Kasumi-1 (cell line): ENCODE measurements at regions not wholly inside any gene's neighbourhood (a gene's known extent, or its start where the extent isn't known, plus 50 kb on each side); places are given as distances from the start of the nearest gene placed in this dataset.
"Not testable (repeated sequence)": the region's sequence is repeated elsewhere in the genome, so short reads cannot be mapped to it uniquely, and the experiment has no call there.

Experiments used
- DNase-seq, 2 experiments: peaks; one replicate each; lab custom pipeline; 2025; lab: John Stamatoyannopoulos, UW

DNA sequence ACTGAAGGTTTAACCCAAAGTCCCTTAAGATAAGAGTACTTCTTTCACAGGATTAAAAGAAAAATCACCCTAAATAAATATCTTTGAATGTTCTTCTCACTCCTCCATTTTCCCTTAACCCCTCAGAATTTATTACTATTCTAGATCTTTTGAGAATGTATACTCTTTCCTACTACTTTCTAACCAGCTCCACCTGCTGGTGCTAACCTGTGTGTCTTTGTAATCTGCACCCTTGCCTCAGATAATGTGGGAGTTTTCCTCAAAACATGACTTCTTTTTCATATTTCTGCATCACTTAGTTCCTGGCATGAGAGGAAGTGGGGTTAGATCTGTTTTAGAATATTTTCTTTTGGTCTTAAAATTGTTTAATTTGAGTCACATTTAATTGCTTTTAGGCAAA, 394.2 kb downstream of the BMP2 start:
- peak in 1 of 2 experiments; percentile 4 for DNase-seq

DNA sequence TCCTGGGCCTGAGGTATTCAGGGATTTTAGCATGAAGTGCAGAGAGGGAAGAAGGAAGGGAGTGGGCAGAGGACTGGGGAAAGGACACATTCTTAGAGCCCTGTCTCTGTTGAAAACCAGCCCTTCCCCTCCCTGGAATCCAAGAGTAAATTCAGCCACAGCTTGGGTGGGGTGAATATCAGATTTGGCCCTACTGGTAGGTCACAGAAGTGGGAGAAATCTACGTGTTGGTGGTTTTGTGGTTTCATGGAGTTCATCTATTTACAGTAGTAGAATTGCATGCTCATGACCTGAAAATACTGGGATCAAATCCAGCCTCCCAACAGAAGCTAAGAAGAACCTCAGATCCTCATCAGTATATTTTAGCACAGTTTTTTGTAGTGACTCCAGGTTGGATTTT, 404.4 kb downstream of the BMP2 start:
- no peak for DNase-seq

DNA sequence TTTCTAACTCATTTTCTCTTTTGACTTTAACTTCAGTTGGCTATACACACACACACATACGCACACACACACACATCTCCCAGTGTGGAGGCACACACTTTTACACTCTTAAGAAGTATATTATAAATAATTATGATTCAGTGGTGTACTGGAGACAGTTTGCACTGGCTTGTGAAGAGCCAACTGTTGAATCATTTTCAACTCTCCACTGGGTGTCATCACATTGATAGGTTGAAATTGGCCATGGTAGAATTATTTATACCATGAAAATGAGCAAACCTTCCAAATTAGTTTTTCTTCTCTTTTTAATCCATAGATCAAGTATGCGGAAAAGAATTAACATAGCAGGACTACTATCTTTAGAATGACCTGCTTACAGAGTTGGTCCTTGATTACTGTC, 407.1 kb downstream of the BMP2 start:
- no peak for DNase-seq

DNA sequence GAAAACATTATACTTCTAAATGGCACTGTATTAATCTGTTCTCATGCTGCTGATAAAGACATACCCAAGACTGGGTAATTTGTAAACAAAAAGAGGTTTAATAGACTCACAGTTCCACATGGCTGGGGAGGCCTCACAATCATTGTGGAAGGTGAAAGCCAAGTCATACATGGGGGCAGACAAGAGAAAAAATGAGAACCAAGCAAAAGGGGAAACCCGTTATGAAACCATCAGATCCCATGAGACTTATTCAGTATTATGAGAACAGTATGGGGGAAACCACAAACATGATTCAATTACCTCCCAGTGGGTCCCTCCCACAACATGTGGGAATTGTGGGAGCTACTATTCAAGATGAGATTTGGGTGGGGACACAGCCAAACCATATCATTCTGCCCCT, 408.3 kb downstream of the BMP2 start:
- DNase-seq: not testable (repeated sequence)

DNA sequence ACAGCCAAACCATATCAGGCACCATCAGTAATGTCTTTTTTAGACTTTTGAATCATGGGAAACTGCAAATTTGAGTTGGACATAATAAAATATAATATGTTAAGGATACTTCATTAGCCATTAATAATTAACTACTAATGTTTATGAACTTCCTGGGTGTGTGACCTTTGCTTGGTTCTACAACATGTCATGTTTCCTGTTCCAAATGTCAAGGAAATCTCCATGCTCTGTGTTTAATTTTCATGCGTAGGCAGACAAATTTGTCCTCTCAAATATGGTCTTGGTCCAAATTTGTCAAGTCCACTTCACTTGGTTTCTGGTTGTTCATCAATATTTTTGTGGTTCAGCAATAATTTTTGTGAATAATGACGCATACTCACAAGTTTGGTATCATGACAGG, 410.5 kb downstream of the BMP2 start:
- no peak for DNase-seq

DNA sequence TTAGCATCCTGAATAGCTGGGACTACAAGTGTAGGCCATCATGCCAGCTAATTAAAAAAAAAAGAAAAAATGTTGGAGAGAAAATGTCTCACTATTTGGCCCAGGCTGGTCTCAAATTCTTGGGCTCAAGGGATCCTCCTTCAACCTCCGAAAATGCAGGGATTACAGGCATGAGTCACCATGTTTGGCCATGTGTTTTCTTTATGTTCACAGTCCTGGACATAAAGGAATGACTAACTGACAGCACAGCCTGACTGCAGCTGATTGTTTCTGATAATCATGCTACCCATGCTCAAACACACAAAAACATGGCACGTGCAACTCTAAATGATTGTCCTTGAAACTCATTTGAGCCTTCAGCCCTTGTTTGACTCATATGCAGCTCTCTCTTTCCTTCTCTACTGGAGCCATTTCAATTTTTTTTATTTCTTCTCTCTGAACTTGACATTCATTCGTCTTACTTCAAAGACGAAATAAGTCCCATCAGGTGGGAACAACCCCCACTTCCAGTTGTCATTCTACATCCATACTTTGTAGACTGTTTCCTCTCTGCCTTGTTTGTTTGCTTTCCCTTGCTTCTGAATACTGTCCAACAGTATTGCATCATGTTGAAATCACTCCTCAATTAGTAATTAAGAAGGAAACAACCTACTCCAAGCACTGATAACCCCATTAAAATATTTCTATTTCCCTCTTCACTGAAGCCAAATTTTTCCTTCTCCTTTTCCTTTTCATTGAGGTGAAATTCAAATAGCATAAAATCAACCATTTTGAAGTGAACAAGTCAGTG, 413.0 kb downstream of the BMP2 start:
- DNase-seq: no peak

DNA sequence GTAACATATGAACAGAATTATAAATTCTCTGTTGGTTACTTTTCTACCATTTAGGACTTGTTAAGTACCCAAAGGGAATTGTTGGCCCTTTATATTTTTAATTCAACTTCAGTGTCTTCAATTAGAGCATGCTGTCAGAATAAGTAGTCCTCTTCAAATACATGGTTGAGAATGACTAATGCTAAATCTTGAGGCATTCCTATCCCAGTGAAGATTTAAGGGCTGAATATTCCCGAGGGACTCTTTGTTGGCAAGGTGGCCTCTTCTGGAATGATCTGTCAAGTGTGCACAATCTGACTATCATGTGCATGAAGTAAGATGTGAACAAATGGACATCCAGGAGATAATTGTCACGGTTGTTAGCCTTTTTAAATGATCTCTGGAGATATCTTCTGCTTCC, 421.7 kb downstream of the BMP2 start:
- no peak for DNase-seq

DNA sequence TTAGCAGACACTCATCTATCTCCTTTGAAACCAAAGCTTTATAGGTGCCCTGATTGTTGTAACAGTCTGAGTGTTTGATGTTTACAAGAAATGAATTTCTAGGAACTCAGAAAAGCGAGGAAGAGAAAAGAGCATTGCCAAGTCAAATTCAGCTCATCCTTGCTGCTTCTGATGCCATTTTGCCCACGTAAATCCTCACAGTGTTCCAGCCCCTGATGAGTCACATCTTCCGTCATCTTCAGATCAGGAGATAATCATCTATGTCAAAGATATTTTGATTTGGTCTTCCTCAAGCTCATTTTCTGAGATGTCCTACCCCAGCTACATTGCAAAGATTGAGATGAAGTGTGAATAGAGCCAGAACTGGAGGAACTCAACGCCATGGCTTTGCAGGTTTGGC, 426.2 kb downstream of the BMP2 start:
- no peak for DNase-seq

DNA sequence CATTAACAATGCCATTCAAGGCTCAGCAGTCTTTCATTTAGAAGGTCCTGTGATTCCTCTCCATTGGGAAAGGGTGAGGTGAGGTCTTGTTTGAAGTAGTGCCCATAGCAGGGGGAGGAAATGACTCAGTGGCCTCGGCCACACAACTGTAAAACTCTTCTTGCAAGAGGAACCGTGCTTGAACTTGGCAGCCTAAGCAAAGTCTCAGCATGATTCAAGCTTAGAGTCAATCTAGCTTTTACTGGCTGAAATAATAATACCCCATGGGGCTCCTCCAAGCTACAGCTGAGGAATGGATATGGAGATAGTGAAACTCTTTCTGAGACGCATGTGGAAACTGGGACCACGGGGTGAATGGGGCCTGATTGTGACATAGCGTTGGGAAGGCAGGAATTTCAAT, 428.2 kb downstream of the BMP2 start:
- DNase-seq: no peak

DNA sequence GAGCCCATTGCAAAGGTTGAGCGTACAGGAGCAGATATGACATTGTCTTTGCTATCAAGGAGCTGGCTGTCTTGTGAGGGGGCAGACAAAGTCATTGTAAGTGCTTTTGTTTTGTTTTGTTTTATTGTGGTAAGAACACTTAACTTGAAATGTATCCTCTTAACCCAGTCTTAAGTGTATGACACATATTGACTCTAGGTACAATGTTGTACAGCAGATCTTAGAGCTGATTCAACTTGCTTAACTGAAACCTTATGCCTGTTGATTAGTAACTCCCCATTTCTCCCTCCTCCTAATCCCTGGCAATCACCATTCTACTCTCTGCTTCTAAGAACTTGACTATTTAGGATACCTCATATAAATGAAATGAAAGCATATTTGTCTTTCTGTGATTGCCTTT, 429.0 kb downstream of the BMP2 start:
- DNase-seq: no peak

DNA sequence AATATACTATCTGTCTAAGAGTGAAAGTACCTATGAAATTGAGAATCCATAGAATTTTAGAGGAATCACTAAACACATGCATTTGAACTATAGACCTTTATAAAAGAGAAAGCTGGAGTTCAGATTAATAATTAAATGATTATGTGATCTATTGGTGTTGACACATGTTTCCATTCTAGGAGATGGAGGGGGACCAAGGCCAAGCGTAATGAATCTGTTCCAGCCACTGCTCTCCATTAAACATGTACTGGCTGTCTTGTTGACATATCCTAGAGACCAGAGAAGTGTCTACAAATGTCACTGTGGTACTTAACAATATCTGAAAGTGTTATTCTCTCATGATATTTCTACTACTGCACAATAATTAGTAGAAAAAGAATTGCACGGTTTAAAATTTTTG, 432.4 kb downstream of the BMP2 start:
- DNase-seq: no peak

DNA sequence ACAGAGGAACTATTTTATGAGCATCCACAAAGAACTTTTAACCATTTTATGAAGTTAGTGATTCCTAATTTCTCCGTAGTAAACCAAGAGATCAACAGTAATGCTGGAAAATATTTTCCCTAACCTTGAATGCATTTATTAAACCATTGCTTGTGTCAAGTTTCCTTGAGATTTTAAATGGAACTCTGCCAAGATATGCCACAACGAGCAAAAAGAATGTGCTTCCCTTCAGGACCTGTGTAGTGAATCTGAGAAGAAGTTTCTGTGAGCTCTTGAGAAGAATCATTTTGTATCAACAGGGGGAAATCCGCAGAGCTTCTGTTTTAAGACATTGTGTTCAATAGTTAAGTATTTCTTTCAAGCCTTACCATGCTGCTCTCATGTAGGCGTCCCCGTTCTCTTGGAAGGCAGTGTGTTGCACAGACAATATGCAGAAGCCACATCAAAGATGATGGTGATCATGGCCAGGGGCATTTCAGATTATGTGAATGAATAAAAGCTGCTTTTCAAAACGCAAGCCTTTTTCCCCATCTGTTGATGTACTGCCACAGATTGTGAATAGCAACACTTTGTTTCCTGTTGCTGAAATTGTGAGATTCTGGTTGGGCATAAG, 439.8 kb downstream of the BMP2 start:
- no peak for DNase-seq

DNA sequence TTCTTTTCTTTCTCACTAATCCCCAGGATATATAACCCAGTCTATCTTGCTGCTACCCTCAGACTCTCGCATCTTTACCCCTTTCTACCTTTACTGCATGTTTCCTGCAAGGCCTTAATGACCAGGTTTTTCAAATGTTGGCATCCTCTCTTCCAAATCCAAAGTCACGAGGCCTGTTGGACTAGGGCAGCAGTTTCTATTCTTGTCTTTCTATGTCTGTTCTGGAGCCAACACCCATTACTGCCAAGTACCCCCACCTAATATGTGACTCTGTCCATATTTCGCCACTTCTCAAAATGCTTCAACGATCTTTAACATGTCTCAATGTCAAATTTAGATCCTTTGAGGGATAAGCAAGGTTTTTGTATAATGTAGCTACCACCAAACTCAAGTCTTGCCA, 443.4 kb downstream of the BMP2 start:
- DNase-seq: no peak

DNA sequence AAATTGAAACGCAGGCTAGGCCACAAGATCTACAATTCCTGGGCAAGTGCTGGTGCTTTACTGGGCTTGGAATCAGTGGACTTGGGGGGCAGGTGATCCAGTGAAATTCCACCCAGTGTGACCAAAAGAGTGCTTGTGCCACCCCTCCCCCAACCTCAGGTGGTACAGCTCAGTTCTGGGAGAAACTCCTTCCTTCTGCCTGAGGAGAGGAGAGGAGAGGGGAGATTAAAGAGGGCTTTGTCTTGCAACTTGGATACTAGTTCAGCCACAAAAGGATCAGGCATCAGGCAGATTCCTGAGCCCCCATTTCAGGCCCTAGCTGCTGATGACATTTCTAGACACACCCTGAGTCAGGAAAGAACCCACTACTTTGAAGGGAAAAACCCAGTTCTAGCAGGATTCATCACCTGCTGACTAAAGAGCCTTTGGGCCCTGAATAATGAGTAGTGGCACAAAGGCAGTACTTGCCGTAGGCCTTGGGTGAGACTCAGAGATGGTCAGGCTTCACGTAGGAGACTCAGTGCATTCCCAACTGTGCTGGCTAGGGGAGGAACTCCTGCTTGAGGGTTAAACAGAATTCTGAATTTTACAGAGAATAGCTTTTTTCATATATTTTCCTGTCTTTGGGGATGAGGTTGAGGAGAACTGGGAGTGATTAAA, 446.7 kb downstream of the BMP2 start:
- no peak for DNase-seq

DNA sequence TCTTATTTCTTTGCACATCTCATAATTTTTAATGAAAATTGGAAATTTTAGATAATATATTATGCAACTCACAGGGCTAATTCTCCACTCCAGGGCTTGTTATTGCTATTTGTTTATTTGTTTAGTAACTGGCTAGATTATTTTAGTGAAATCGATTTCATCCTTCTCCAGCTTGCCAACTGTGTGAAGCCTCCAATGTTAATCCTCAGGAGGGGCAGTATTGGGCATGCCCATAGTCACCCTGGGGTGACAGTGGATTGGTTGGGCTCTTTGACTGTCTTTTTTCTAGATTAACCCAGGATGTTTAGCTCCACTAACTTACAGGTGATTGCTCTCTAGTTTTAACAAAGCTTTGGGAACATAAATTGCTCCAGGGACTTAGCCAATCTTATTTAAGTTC, 450.1 kb downstream of the BMP2 start:
- DNase-seq: no peak

DNA sequence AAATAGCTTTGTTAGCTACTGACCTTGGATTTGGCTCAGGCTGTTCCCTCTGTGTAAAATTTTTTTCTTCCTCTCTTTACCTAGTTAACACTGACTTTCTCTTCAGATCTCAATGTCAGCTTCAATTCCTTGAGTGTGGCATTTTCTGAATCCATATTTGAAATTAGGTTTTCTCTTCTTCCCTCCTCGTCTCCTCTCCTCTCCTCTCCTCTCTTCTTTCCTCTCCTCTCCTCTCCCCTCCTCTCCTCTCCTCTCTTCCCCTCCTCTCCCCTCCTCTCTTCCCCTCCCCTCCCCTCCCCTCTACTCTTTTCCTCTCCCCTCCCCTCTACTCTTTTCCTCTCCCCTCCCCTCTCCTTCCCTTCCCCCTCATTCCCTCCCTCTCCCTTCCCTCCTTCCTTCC, 453.3 kb downstream of the BMP2 start:
- no peak for DNase-seq

DNA sequence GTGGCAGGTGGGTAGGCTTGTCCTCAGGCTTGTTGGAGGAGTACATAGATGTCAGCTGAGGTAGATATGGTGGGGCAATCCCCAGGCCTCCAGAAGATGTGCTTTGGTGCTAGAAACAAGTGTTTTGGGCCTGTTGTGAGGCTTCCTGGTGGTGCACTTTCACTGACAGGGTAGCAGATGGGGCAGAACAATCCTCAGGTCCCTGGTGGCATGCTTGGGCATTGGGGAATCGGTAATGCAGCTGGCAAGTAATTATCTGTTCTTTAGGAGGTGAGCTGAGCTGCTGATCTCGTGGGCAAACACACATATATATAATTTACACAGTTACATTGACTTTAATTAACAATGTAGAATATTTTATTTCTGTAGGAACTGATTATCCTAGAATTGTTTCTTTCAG, 458.7 kb downstream of the BMP2 start:
- DNase-seq: no peak

DNA sequence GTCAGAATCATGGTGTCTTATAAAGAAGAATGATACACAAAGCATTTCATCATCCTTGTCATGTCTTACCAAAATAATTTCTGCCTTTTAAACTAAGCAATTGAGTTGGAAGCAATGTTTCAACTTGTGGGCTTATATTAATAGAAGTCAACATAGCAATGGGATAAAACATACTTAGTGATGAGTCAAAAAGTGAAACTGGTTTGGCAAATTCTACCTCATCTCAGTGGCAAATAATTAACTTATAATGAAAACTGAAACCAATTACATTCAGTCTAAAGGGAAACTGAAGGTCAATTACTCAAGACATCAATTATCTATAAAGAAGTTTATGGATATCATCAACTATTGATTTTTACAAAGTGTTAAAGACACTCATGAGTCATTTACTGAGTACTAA, 463.8 kb downstream of the BMP2 start:
- no peak for DNase-seq

DNA sequence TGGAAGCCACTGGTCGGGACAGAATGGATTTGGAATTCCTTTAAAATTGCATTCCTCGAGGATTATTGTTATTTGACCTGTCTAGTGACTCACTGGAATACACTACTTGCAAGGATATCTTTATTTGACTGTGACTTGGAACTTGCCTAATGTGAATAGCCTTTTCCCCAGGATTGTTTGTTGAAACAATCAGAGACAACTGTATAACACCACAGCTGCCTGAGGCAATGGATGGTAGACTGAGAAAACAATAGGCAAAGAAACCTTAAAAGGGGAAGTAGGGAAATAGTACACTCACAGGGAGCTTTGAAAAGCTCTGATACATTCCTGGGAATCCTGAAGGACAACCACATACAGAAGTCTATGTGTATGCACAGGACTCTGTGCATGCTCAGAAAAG, 465.3 kb downstream of the BMP2 start:
- no peak for DNase-seq

DNA sequence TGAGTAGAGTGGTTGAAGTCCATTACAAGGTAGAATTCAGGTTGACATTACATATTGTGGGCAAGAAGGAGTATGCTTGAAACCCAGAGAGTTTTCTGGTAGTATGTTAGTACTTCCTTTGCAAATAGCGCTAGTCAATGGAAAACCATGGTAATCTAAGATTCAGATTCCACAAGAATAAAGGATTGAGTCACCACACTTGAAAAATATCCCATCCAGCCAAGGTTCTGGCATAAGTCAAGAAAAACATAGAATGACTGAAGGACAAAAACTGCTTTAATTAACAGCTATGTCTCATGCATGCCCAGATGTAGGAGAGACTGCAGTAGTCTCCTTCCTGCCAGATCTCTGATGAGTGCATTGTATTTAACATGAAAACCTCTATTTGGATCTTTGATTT, 469.8 kb downstream of the BMP2 start:
- no peak for DNase-seq

DNA sequence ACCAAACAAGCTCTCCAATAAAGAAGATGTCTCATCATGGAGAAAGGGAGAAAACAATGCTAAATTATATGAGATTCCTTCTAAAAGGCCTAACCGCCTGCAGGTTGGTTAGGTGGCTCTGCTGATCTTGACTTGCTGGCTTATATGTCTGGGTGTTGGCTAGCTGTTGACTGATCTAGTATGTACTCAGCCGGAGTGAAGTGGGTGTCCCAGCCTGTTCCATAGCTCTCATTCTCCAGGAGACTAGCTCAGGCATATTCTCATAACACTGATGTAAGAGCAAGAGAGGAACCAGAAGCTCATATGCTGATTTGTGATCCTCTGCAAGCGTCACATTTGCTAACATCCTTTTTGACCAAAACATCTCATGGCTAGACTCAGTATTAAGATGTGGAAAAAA, 473.0 kb downstream of the BMP2 start:
- no peak for DNase-seq

DNA sequence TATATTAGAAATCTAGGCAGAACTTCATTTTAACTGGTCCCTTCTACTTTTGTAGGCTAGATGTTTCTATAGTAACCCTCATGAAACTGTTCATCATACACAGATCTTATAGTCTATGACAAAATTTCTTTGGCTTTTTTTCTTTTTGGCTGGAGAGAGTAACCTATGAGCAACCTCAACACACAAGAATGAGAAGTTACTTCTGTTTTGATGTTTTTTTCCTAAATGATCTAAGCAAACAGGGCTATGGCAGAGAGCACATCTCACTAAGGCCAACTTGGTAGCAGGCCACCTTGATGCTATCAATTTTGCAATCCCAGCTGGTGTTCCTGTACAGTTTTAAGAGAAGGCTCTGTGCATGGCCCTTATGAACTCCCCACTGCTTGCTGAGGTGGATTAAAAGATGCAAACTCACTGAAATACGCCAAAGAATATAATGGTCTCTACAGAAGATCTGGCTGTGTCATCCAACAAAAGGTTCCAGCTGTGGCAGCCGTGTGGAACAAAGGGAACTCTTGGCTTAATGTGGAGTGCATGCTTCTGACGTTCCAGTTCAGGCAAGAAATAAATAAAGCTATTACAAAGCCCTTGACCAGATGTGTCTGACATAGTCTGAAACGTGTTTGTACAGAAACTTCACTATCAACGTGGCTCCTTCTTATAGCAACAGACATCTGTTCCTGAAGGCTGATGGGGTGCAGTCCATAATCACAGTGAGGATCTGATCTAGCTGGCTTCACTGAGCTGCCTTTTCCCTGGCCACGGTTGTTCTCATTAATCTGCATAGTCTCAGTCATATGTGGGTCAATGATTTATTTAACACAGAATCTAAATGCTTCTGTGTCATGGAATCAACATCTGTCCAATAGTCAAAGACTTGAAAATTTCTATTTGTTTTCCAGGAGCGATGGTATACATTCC, 481.1 kb downstream of the BMP2 start:
- no peak for DNase-seq
